HL-60 (cell line): ENCODE measurements at regions not wholly inside any gene's neighbourhood (a gene's known extent, or its start where the extent isn't known, plus 50 kb on each side); places are given as distances from the start of the nearest gene placed in this dataset.

Experiments
- CTCF ChIP-seq: IDR thresholded peaks from one replicate; pipeline ENCODE4 v1.5.1; 2011; ENCODE audit warnings: low read length, control low read depth, inconsistent platforms; ENCODE audit not compliant: insufficient read depth
- GABPA ChIP-seq: IDR thresholded peaks from 2 replicates; pipeline ENCODE4 v1.6.1; 2012; ENCODE audit warnings: low read depth
- POLR2AphosphoS5 ChIP-seq: IDR thresholded peaks from 2 replicates; pipeline ENCODE4 v1.6.1; 2012; ENCODE audit warnings: low read depth
- REST ChIP-seq: IDR thresholded peaks from 2 replicates; pipeline ENCODE4 v1.6.1; 2012; ENCODE audit warnings: low read depth; ENCODE audit not compliant: insufficient replicate concordance

- TF ChIP-seq CTCF: no peak
- no peak for TF ChIP-seq REST
- no peak for TF ChIP-seq POLR2AphosphoS5
- no peak for TF ChIP-seq GABPA
These were observed 584.6 kb upstream of the POM121L12 start for GRCh38 chr7:52450816-52451215.
